SK-N-SH treated with all-trans-retinoic acid at 6 μM for 48 hours (cell line): ENCODE measurements at regions not wholly inside any gene's neighbourhood (a gene's known extent, or its start where the extent isn't known, plus 50 kb on each side); places are given as distances from the start of the nearest gene placed in this dataset.

Experiments used
- ARNTL ChIP-seq: fragments of 450-650 bp; formaldehyde crosslinking; IDR thresholded peaks from 2 replicates; pipeline ENCODE4 v1.5.0; 2020; ENCODE audit warnings: low read depth, mild to moderate bottlenecking, moderate library complexity, borderline replicate concordance
- PATZ1 ChIP-seq: fragments of 250-450 bp; sonication (Bioruptor Pico); IDR thresholded peaks from 2 replicates; pipeline ENCODE4 v1.8.0; 2020; ENCODE audit warnings: mild to moderate bottlenecking, moderate library complexity, borderline replicate concordance
- PPARA ChIP-seq: fragments of 250-450 bp; sonication (Bioruptor Pico); IDR thresholded peaks from 2 replicates; pipeline ENCODE4 v1.5.0; 2020; ENCODE audit warnings: mild to moderate bottlenecking, borderline replicate concordance
- SNAI2 ChIP-seq: fragments of 250-450 bp; sonication (Bioruptor Pico); IDR thresholded peaks from 2 replicates; pipeline ENCODE4 v1.5.0; 2020; ENCODE audit warnings: mild to moderate bottlenecking, moderate library complexity
- ZNF565 ChIP-seq: fragments of 450-650 bp; formaldehyde crosslinking; conservative IDR thresholded peaks from 2 replicates; pipeline ENCODE4 v1.5.0; 2020; ENCODE audit warnings: low read depth, mild to moderate bottlenecking, moderate library complexity

GRCh38 chr10:120988751-120989150, 137.6 kb downstream of the WDR11 start:
- TF ChIP-seq SNAI2 (CRISPR knock-in tag) (no peak), ARNTL (CRISPR knock-in tag) (no peak), PATZ1 (no peak), ZNF565 (CRISPR knock-in tag) (no peak), PPARA (CRISPR knock-in tag) (no peak)
